Progenitor cell of endocrine pancreas (in vitro differentiated cells): ENCODE measurements at regions not wholly inside any gene's neighbourhood (a gene's known extent, or its start where the extent isn't known, plus 50 kb on each side); places are given as distances from the start of the nearest gene placed in this dataset.
"Not testable (repeated sequence)": the region's sequence is repeated elsewhere in the genome, so short reads cannot be mapped to it uniquely, and the experiment has no call there.

Experiments used
- DNase-seq: peaks from one replicate; pipeline ENCODE4 v3.0.0; 2021; ENCODE audit warnings: low spot score; ENCODE audit not compliant: unreplicated experiment
- H3K27ac Mint-ChIP-seq: 2 replicates; pipeline ENCODE4 v1.8.0; 2021; ENCODE audit warnings: mild to moderate bottlenecking, moderate library complexity, mixed read lengths
- H3K27me3 Mint-ChIP-seq: 2 replicates; pipeline ENCODE4 v1.8.0; 2021; ENCODE audit warnings: mixed read lengths
- H3K36me3 Mint-ChIP-seq: 2 replicates; pipeline ENCODE4 v1.8.0; 2022; ENCODE audit warnings: mixed read lengths; ENCODE audit not compliant: insufficient read depth
- H3K4me1 Mint-ChIP-seq: 2 replicates; pipeline ENCODE4 v1.8.0; 2021; ENCODE audit warnings: low read depth, mixed read lengths
- H3K4me3 Mint-ChIP-seq: 2 replicates; pipeline ENCODE4 v1.8.0; 2021; ENCODE audit warnings: low read depth, mild to moderate bottlenecking, moderate library complexity, mixed read lengths
- H3K9me3 Mint-ChIP-seq: 2 replicates; pipeline ENCODE4 v1.8.0; 2021; ENCODE audit warnings: low read depth, mixed read lengths
- CTCF ChIP-seq: fragments of 200-600 bp; sonication (generic); IDR thresholded peaks from one replicate; pipeline ENCODE4 v1.5.0; 2021; ENCODE audit warnings: antibody characterized with exemption, mild to moderate bottlenecking; ENCODE audit not compliant: unreplicated experiment

GRCh38 chr5:6250121-6250520 is 128.2 kb downstream of the MED10 start:
- no peaks in the 10 kb centered on the region for H3K4me1 Mint-ChIP-seq
- H3K4me3 Mint-ChIP-seq: no peak overlapping the region
- H3K9me3 Mint-ChIP-seq: no peaks in the 10 kb centered on the region
- H3K27ac Mint-ChIP-seq: no peak overlapping the region
- no peak for DNase-seq
- no peaks in the 10 kb centered on the region for H3K27me3 Mint-ChIP-seq
- H3K36me3 Mint-ChIP-seq: no peaks in the 10 kb centered on the region
- TF ChIP-seq CTCF: no peak

GRCh38 chr5:6248132-6248531 is 130.2 kb downstream of the MED10 start:
- TF ChIP-seq CTCF: no peak
- peaks cover 6% of the 10 kb centered on the region for H3K27me3 Mint-ChIP-seq
- H3K27ac Mint-ChIP-seq: no peak overlapping the region
- no peaks in the 10 kb centered on the region for H3K9me3 Mint-ChIP-seq
- no peaks in the 10 kb centered on the region for H3K36me3 Mint-ChIP-seq
- H3K4me3 Mint-ChIP-seq: no peak overlapping the region
- DNase-seq: no peak
- no peaks in the 10 kb centered on the region for H3K4me1 Mint-ChIP-seq

- H3K27ac Mint-ChIP-seq: no peak overlapping the region
- no peaks in the 10 kb centered on the region for H3K9me3 Mint-ChIP-seq
- H3K27me3 Mint-ChIP-seq: peaks cover 6% of the 10 kb centered on the region
- H3K4me3 Mint-ChIP-seq: no peak overlapping the region
- no peaks in the 10 kb centered on the region for H3K4me1 Mint-ChIP-seq
- no peak for TF ChIP-seq CTCF
- DNase-seq: no peak
- H3K36me3 Mint-ChIP-seq: no peaks in the 10 kb centered on the region
Measured at GRCh38 chr5:6246820-6247437, 131.4 kb downstream of the MED10 start.

GRCh38 chr5:6244339-6244714 is 134.0 kb downstream of the MED10 start:
- H3K4me3 Mint-ChIP-seq: no peak overlapping the region
- no peak for DNase-seq
- peaks cover 6% of the 10 kb centered on the region for H3K27me3 Mint-ChIP-seq
- H3K9me3 Mint-ChIP-seq: peaks cover 9% of the 10 kb centered on the region
- TF ChIP-seq CTCF: no peak
- H3K36me3 Mint-ChIP-seq: no peaks in the 10 kb centered on the region
- H3K4me1 Mint-ChIP-seq: no peaks in the 10 kb centered on the region
- no peak overlapping the region for H3K27ac Mint-ChIP-seq

GRCh38 chr5:6243706-6244338 is 134.5 kb downstream of the MED10 start:
- Mint-ChIP-seq H3K4me1 (no peaks in the 10 kb centered on the region), H3K4me3 (no peak overlapping the region), H3K36me3 (no peaks in the 10 kb centered on the region), H3K27ac (no peak overlapping the region), H3K9me3 (peaks cover 12% of the 10 kb centered on the region), H3K27me3 (peaks cover 6% of the 10 kb centered on the region)
- no peak for DNase-seq
- TF ChIP-seq CTCF: no peak

- not testable (repeated sequence) for H3K4me3 Mint-ChIP-seq, H3K4me1 Mint-ChIP-seq, H3K27me3 Mint-ChIP-seq, DNase-seq, H3K27ac Mint-ChIP-seq, H3K36me3 Mint-ChIP-seq
- peaks cover 13% of the 10 kb centered on the region for H3K9me3 Mint-ChIP-seq
Measured at GRCh38 chr5:6241056-6241455, 137.3 kb downstream of the MED10 start.
